Loucy (cell line): ENCODE measurements at regions not wholly inside any gene's neighbourhood (a gene's known extent, or its start where the extent isn't known, plus 50 kb on each side); places are given as distances from the start of the nearest gene placed in this dataset.

Experiments
- CTCF ChIP-seq: fragments of 200-600 bp; sonication (generic); conservative IDR thresholded peaks from 2 replicates; pipeline ENCODE4 v1.5.1; 2014; ENCODE audit warnings: mild to moderate bottlenecking, antibody characterized with exemption, low read length
- EZH2phosphoT487 ChIP-seq: fragments of 200-600 bp; IDR thresholded peaks from 2 replicates; pipeline ENCODE4 v1.6.1; 2018; ENCODE audit warnings: antibody characterized with exemption, mild to moderate bottlenecking, moderate library complexity, borderline replicate concordance

- TF ChIP-seq CTCF: no peak
- no peak for TF ChIP-seq EZH2phosphoT487
Measured at GRCh38 chr4:54497947-54498346, 159.8 kb upstream of the KIT start.
